ENCODE measurements at regions not wholly inside any gene's neighbourhood (a gene's known extent, or its start where the extent isn't known, plus 50 kb on each side); places are given as distances from the start of the nearest gene placed in this dataset.

DNA sequence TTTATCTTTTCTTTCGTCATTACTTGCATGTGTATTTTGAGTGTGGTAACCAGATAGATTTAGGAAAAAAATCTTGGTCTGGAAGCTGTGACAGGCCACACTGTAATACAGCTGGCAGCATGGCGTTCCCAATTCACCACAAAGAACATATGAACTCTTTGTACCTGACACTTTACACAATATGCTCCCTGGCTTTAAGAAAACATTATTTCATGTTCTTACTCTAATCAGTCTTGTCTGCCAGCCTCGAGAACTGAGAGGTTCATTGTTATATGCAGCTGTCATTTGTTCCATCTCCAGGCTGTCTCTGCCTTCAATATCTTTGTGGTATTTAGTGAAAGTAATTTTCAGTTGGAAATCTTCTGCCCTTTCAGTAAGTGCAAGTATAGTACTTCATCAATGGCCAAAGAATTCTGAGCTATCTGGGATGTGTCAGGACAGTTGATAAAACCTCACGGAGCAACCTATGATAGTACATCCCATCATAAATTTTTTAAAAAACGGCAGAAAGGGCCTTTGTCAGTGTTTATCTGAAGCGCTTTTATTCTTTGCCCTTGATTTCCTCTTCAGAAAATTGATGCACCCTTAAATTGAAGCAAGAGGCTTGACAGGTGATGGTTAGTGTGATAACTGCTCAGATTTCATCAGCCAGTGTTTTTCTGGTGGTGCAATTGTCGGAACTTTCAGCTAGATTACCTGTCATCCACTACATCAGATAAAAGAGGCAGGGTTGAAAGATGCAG, 146.3 kb upstream of the SP8 start:
- Mint-ChIP-seq H3K27ac (no peak overlapping the region), H3K4me3 (no peak overlapping the region), H3K9me3 (peaks cover 0 to 5% of the 10 kb centered on the region in 2 donors), H3K36me3 (no peaks in the 10 kb centered on the region), H3K27me3 (ENCODE audit: low read depth in 2 of 2) (peaks cover 0 to 3% of the 10 kb centered on the region in 2 donors), H3K4me1 (no peaks in the 10 kb centered on the region)
- H3K27ac ChIP-seq (ENCODE audit: low read length): no peak overlapping the region
- ATAC-seq (no peak), DNase-seq (no peak)
- H3K36me3 ChIP-seq (ENCODE audit: control insufficient read depth, insufficient read depth, low read length): no peaks in the 10 kb centered on the region
- H3K4me1 ChIP-seq (ENCODE audit: control insufficient read depth, insufficient read depth, low read length): no peaks in the 10 kb centered on the region
- H3K27me3 ChIP-seq (ENCODE audit: control insufficient read depth, insufficient read depth, low read length): no peaks in the 10 kb centered on the region
- no peak for TF ChIP-seq CTCF (IDR thresholded peaks at IDR 0.05)
- intact Hi-C loops (cut with micrococcal nuclease): no loop called here
- WGBS (ENCODE audit: insufficient coverage): 77% methylated on average over 6 of the region's 7 CpGs
- no peaks in the 10 kb centered on the region for H3K9me3 ChIP-seq (ENCODE audit: control insufficient read depth, insufficient read depth, low read length)
- H3K4me3 ChIP-seq (ENCODE audit: low read length): no peak overlapping the region

DNA sequence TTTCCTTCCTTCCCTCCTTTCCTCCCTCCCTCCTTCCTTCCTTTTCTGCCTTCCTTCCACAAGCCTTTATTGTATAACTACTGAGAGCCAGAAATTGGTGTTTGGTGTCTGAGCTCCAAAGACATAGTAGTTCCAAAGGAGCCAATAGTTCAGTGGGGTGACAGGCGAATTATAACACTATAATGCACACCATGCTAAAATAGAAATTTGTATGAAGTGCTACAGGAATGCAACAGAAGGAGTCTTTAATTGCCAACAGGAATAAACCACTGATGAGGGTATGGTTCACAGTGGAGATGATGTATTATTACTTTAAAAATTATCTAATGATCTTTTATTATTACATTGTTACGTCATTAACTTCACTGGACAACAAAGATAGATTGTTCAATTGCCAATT, 158.8 kb upstream of the SP8 start:
- ATAC-seq (no peak), DNase-seq (no peak)
- Mint-ChIP-seq H3K27me3 (ENCODE audit: low read depth in 2 of 2) (no peaks in the 10 kb centered on the region), H3K4me3 (no peak overlapping the region), H3K27ac (no peak overlapping the region), H3K36me3 (no peaks in the 10 kb centered on the region), H3K9me3 (peaks cover 2 to 12% of the 10 kb centered on the region in 2 donors), H3K4me1 (no peaks in the 10 kb centered on the region)
- Histone ChIP-seq H3K27me3 (ENCODE audit: control insufficient read depth, insufficient read depth, low read length) (no peaks in the 10 kb centered on the region), H3K27ac (ENCODE audit: low read length) (no peak overlapping the region), H3K9me3 (ENCODE audit: control insufficient read depth, insufficient read depth, low read length) (no peaks in the 10 kb centered on the region), H3K36me3 (ENCODE audit: control insufficient read depth, insufficient read depth, low read length) (no peaks in the 10 kb centered on the region), H3K4me3 (ENCODE audit: low read length) (no peak overlapping the region), H3K4me1 (ENCODE audit: control insufficient read depth, insufficient read depth, low read length) (no peaks in the 10 kb centered on the region)
- no CpG with 5 or more reads among the region's 2 CpGs for WGBS (ENCODE audit: insufficient coverage)
- intact Hi-C loops (cut with micrococcal nuclease): no loop called here
- no peak for TF ChIP-seq CTCF (IDR thresholded peaks at IDR 0.05)

DNA sequence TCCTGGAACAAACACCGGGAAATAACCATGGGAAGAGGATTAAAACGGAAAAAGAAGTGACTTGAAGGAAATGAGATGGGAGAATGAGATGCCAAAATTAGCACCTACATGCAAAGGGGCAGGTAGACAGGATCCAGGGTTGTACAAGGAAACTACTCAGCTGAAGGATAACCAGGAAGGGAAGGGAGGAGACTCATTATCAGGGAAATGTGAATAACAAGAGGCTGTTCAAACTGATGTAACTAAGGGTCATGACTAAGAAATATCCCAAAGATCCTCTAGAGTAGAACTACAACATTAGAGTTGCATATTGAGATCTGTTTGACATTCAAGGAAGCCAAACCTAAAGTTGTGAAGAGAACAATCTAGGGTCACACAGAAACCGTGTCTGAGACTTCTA, 166.2 kb upstream of the SP8 start:
- H3K4me3 ChIP-seq (ENCODE audit: low read length): no peak overlapping the region
- H3K4me1 Mint-ChIP-seq: no peaks in the 10 kb centered on the region
- intact Hi-C loops (cut with micrococcal nuclease): no loop called here
- H3K27ac ChIP-seq (ENCODE audit: low read length): no peak overlapping the region
- ATAC-seq (no peak), DNase-seq (no peak)
- TF ChIP-seq CTCF (IDR thresholded peaks at IDR 0.05): no peak
- no peaks in the 10 kb centered on the region for H3K27me3 Mint-ChIP-seq (ENCODE audit: low read depth in 2 of 2)
- WGBS (ENCODE audit: insufficient coverage): 94% methylated on average over 3 of the region's 3 CpGs
- no peaks in the 10 kb centered on the region for H3K36me3 ChIP-seq (ENCODE audit: control insufficient read depth, insufficient read depth, low read length)
- no peaks in the 10 kb centered on the region for H3K27me3 ChIP-seq (ENCODE audit: control insufficient read depth, insufficient read depth, low read length)
- no peak overlapping the region for H3K27ac Mint-ChIP-seq
- H3K4me3 Mint-ChIP-seq: no peak overlapping the region
- no peaks in the 10 kb centered on the region for H3K4me1 ChIP-seq (ENCODE audit: control insufficient read depth, insufficient read depth, low read length)
- no peaks in the 10 kb centered on the region for H3K9me3 ChIP-seq (ENCODE audit: control insufficient read depth, insufficient read depth, low read length)
- no peaks in the 10 kb centered on the region for H3K36me3 Mint-ChIP-seq
- H3K9me3 Mint-ChIP-seq: peaks cover 0 to 2% of the 10 kb centered on the region in 2 donors
